HEK293 (cell line): ENCODE measurements at regions not wholly inside any gene's neighbourhood (a gene's known extent, or its start where the extent isn't known, plus 50 kb on each side); places are given as distances from the start of the nearest gene placed in this dataset.

ENCODE experiments used
- CTCF ChIA-PET: fragments of 350-600 bp; formaldehyde crosslinking; extraction: SDS; loops from one replicate; lab custom pipeline; 2021; ENCODE audit warnings: antibody characterized with exemption; lab: Yijun Ruan, JAX
- POLR2A ChIA-PET: fragments of 300-600 bp; formaldehyde crosslinking; extraction: SDS; loops from one replicate; lab custom pipeline; 2020; ENCODE audit warnings: antibody characterized with exemption, inconsistent platforms; lab: Yijun Ruan, JAX
- H3K27ac ChIP-seq: fragments of 200-500 bp; sonication (Bioruptor generic); 2 replicates; pipeline ENCODE4 v1.5.1; 2014; ENCODE audit warnings: low read depth, low read length, control low read depth, inconsistent platforms; ENCODE audit errors: extremely low read depth
- H3K36me3 ChIP-seq, 2 experiments: fragments of 200-500 bp in 1 of 2; sonication (Bioruptor generic) in 1 of 2; 1 replicate in 1 of 2; 2 replicates in 1 of 2; pipeline ENCODE4 v1.5.1; 2014 to 2017; ENCODE audit warnings: inconsistent platforms in 2 of 2, low read length in 2 of 2; ENCODE audit not compliant: control insufficient read depth in 2 of 2, insufficient read depth in 1 of 2
- H3K4me1 ChIP-seq: fragments of 200-500 bp; sonication (Bioruptor generic); 2 replicates; pipeline ENCODE4 v1.5.1; 2014; ENCODE audit warnings: mild to moderate bottlenecking, low read length, inconsistent platforms; ENCODE audit not compliant: control insufficient read depth, insufficient read depth
- H3K4me3 ChIP-seq: 2 replicates; pipeline ENCODE4 v1.5.1; 2011; ENCODE audit warnings: low read depth, mild to moderate bottlenecking, control low read depth, low read length, moderate library complexity
- H3K9me3 ChIP-seq: fragments of 200-500 bp; sonication (Bioruptor generic); 2 replicates; pipeline ENCODE4 v1.5.1; 2014; ENCODE audit warnings: low read depth, low read length, inconsistent platforms; ENCODE audit not compliant: control insufficient read depth, insufficient read depth
- BCL6B ChIP-seq: fragments of 450-650 bp; formaldehyde crosslinking; IDR thresholded peaks from 2 replicates; pipeline ENCODE4 v1.5.1; 2017; ENCODE audit warnings: missing biosample characterization, missing genetic modification characterization
- INSM2 ChIP-seq: fragments of 450-650 bp; formaldehyde crosslinking; IDR thresholded peaks from 2 replicates; pipeline ENCODE4 v1.5.1; 2016; ENCODE audit warnings: missing biosample characterization, missing genetic modification characterization
- KLF1 ChIP-seq: fragments of 450-650 bp; formaldehyde crosslinking; IDR thresholded peaks from 2 replicates; pipeline ENCODE4 v1.5.1; 2016; ENCODE audit warnings: missing biosample characterization, missing genetic modification characterization
- PBX3 ChIP-seq: sonication (generic); formaldehyde crosslinking; IDR thresholded peaks from 2 replicates; pipeline ENCODE4 v1.8.1; 2022; ENCODE audit warnings: mild to moderate bottlenecking, moderate library complexity, missing genetic modification reagents
- PRDM4 ChIP-seq: fragments of 450-650 bp; formaldehyde crosslinking; IDR thresholded peaks from 2 replicates; pipeline ENCODE4 v1.5.1; 2017; ENCODE audit warnings: missing biosample characterization, missing genetic modification characterization
- SP7 ChIP-seq: fragments of 450-650 bp; formaldehyde crosslinking; IDR thresholded peaks from 2 replicates; pipeline ENCODE4 v1.5.1; 2016; ENCODE audit warnings: missing biosample characterization, missing genetic modification characterization
- ZBTB8A ChIP-seq: fragments of 450-650 bp; formaldehyde crosslinking; IDR thresholded peaks from 2 replicates; pipeline ENCODE4 v1.5.1; 2016; ENCODE audit warnings: missing biosample characterization, missing genetic modification characterization
- ZFP37 ChIP-seq: fragments of 450-650 bp; formaldehyde crosslinking; IDR thresholded peaks from 2 replicates; pipeline ENCODE4 v1.5.1; 2016; ENCODE audit warnings: missing biosample characterization, missing genetic modification characterization
- ZNF10 ChIP-seq: fragments of 450-650 bp; formaldehyde crosslinking; IDR thresholded peaks from 2 replicates; pipeline ENCODE4 v1.5.1; 2017; ENCODE audit warnings: missing biosample characterization, missing genetic modification characterization
- ZNF324 ChIP-seq: fragments of 450-650 bp; formaldehyde crosslinking; IDR thresholded peaks from 2 replicates; pipeline ENCODE4 v1.5.1; 2016; ENCODE audit warnings: missing biosample characterization, missing genetic modification characterization
- ZNF354C ChIP-seq: fragments of 450-650 bp; formaldehyde crosslinking; IDR thresholded peaks from 2 replicates; pipeline ENCODE4 v1.5.1; 2016; ENCODE audit warnings: missing biosample characterization, missing genetic modification characterization, low read depth, borderline replicate concordance
- ZNF423 ChIP-seq: fragments of 450-650 bp; formaldehyde crosslinking; IDR thresholded peaks from 2 replicates; pipeline ENCODE4 v1.5.1; 2016; ENCODE audit warnings: missing biosample characterization, missing genetic modification characterization
- ZNF426 ChIP-seq: fragments of 450-650 bp; formaldehyde crosslinking; IDR thresholded peaks from 2 replicates; pipeline ENCODE4 v1.5.1; 2017; ENCODE audit warnings: missing biosample characterization, missing genetic modification characterization, mild to moderate bottlenecking, inconsistent platforms, moderate library complexity
- ZNF580 ChIP-seq: fragments of 450-650 bp; formaldehyde crosslinking; IDR thresholded peaks from 2 replicates; pipeline ENCODE4 v1.5.1; 2016; ENCODE audit warnings: missing biosample characterization, missing genetic modification characterization
- ZNF621 ChIP-seq: fragments of 450-650 bp; formaldehyde crosslinking; IDR thresholded peaks from 2 replicates; pipeline ENCODE4 v1.5.1; 2017; ENCODE audit warnings: missing biosample characterization, missing genetic modification characterization
- ZNF670 ChIP-seq: fragments of 450-650 bp; formaldehyde crosslinking; IDR thresholded peaks from 2 replicates; pipeline ENCODE4 v1.5.1; 2016; ENCODE audit warnings: missing biosample characterization, missing genetic modification characterization, low read depth
- ZXDB ChIP-seq: fragments of 450-650 bp; formaldehyde crosslinking; IDR thresholded peaks from 2 replicates; pipeline ENCODE4 v1.5.1; 2016; ENCODE audit warnings: missing biosample characterization, missing genetic modification characterization

- Histone ChIP-seq H3K9me3 (no peaks in the 10 kb centered on the region), H3K36me3 (no peaks in the 10 kb centered on the region), H3K4me1 (no peaks in the 10 kb centered on the region), H3K4me3 (no peak overlapping the region), H3K27ac (no peak overlapping the region)
- ChIA-PET POLR2A (no interaction called here), CTCF (interaction anchor here (0.9 to 1.2 kb wide), 2 partner anchors 13 to 1031 kb away, joined by 3 to 7 read pairs; no protein-coding TSS in a partner anchor)
- TF ChIP-seq INSM2 (tag by site-specific recombination) (no peak), BCL6B (tag by site-specific recombination) (no peak), ZNF621 (tag by site-specific recombination) (no peak), ZNF324 (tag by site-specific recombination) (no peak), KLF1 (tag by site-specific recombination) (no peak), ZNF426 (no peak)
These were observed 746.5 kb upstream of the ADAMTS5 start for GRCh38 chr21:27713154-27714109.

GRCh38 chr21:27704567-27705166 lies 737.8 kb upstream of the ADAMTS5 start:
- ChIA-PET CTCF (interaction anchor here (0.6 to 2.2 kb wide), 7 partner anchors 23 to 2000 kb away, joined by 3 to 13 read pairs (median 3); no protein-coding TSS in a partner anchor), POLR2A (no interaction called here)

More at GRCh38 chr21:27704567-27705166, 737.8 kb upstream of the ADAMTS5 start:
- Histone ChIP-seq H3K4me1 (no peaks in the 10 kb centered on the region), H3K4me3 (no peak overlapping the region), H3K27ac (no peak overlapping the region), H3K9me3 (no peaks in the 10 kb centered on the region; the same call in 1 of the 2 replicates), H3K36me3 (no peaks in the 10 kb centered on the region)
- TF ChIP-seq ZXDB (tag by site-specific recombination): no peak
- TF ChIP-seq ZNF670 (tag by site-specific recombination): no peak
- TF ChIP-seq ZFP37 (tag by site-specific recombination): no peak
- no peak for TF ChIP-seq PBX3 (CRISPR knock-in tag)
- TF ChIP-seq SP7 (tag by site-specific recombination): no peak
- no peak for TF ChIP-seq ZNF354C (tag by site-specific recombination)
- no peak for TF ChIP-seq ZBTB8A (tag by site-specific recombination)
- no peak for TF ChIP-seq ZNF423 (tag by site-specific recombination)
- no peak for TF ChIP-seq ZNF580
- TF ChIP-seq ZNF10 (tag by site-specific recombination): no peak
- no peak for TF ChIP-seq PRDM4 (tag by site-specific recombination)
